PFSK-1 (cell line): ENCODE measurements at regions not wholly inside any gene's neighbourhood (a gene's known extent, or its start where the extent isn't known, plus 50 kb on each side); places are given as distances from the start of the nearest gene placed in this dataset.

ENCODE experiments used
- POLR2AphosphoS5 ChIP-seq: IDR thresholded peaks from 2 replicates; pipeline ENCODE4 v1.6.1; 2012; ENCODE audit warnings: low read depth, mild to moderate bottlenecking, control low read depth, low read length, moderate library complexity
- REST ChIP-seq, 2 experiments: IDR thresholded peaks; 2 replicates each; pipeline versions ENCODE4 v1.6.1 to v1.8.0; 2011 to 2012; ENCODE audit warnings: low read depth in 2 of 2, low read length in 2 of 2, control low read depth in 1 of 2, inconsistent platforms in 1 of 2, mild to moderate bottlenecking in 1 of 2, moderate library complexity in 1 of 2; ENCODE audit not compliant: insufficient read depth in 1 of 2
- TAF1 ChIP-seq: IDR thresholded peaks from 2 replicates; pipeline ENCODE4 v1.6.1; 2012; ENCODE audit warnings: low read length, control low read depth, borderline replicate concordance; ENCODE audit not compliant: insufficient read depth

- TF ChIP-seq POLR2AphosphoS5 (no peak), REST (IDR thresholded peaks at IDR 0.05; ENCODE audit: insufficient read depth in 1 of 2, low read depth in 2 of 2, low read length in 2 of 2) (no peak), TAF1 (no peak)
Observed at GRCh38 chr12:65672441-65672840, 151.8 kb upstream of the HMGA2 start.
